LNCAP (cell line): ENCODE measurements at regions not wholly inside any gene's neighbourhood (a gene's known extent, or its start where the extent isn't known, plus 50 kb on each side); places are given as distances from the start of the nearest gene placed in this dataset.

ENCODE experiments used
- CTCF ChIP-seq: fragments of 450-650 bp; IDR thresholded peaks from 2 replicates; pipeline ENCODE4 v1.5.1; 2017; ENCODE audit warnings: mild to moderate bottlenecking

GRCh38 chr12:11508699-11509098 lies 113.3 kb upstream of the PRB2 start:
- TF ChIP-seq CTCF: no peak

- no peak for TF ChIP-seq CTCF
Measured at GRCh38 chr12:11509326-11509725, 114.0 kb upstream of the PRB2 start.

- TF ChIP-seq CTCF: no peak
Measured at GRCh38 chr12:11510671-11511070, 115.3 kb upstream of the PRB2 start.

GRCh38 chr12:11513288-11513687 lies 117.9 kb upstream of the PRB2 start:
- peak; percentile 23; the same call in 1 of the 2 replicates for TF ChIP-seq CTCF

GRCh38 chr12:11517080-11517479 lies 121.7 kb upstream of the PRB2 start:
- no peak for TF ChIP-seq CTCF

- no peak for TF ChIP-seq CTCF
Measured at GRCh38 chr12:11524446-11524845, 125.0 kb upstream of the ETV6 start.

GRCh38 chr12:11534064-11534463 lies 115.4 kb upstream of the ETV6 start:
- TF ChIP-seq CTCF: no peak

GRCh38 chr12:11535127-11535526 lies 114.3 kb upstream of the ETV6 start:
- TF ChIP-seq CTCF: no peak
